ENCODE measurements at regions not wholly inside any gene's neighbourhood (a gene's known extent, or its start where the extent isn't known, plus 50 kb on each side); places are given as distances from the start of the nearest gene placed in this dataset.

- TF ChIP-seq POLR2AphosphoS5 (IDR thresholded peaks at IDR 0.05; ENCODE audit: low read depth, low read length) (no peak), REST (IDR thresholded peaks at IDR 0.05; ENCODE audit: insufficient read depth in 1 of 2, low read depth in 2 of 2, low read length in 2 of 2) (no peak), TAF1 (IDR thresholded peaks at IDR 0.05; ENCODE audit: borderline replicate concordance, insufficient read depth, low read length) (no peak), FOXP2 (optimal IDR thresholded peaks at IDR 0.05; ENCODE audit: borderline replicate concordance, extremely low read depth, extremely low read length, insufficient read depth) (no peak), SIN3A (IDR thresholded peaks at IDR 0.05; ENCODE audit: borderline replicate concordance, insufficient read depth, low read length) (no peak)
These were observed 204.2 kb upstream of the CELF4 start for GRCh38 chr18:37769826-37770225.

- TF ChIP-seq FOXP2 (optimal IDR thresholded peaks at IDR 0.05; ENCODE audit: borderline replicate concordance, extremely low read depth, extremely low read length, insufficient read depth) (no peak), TAF1 (IDR thresholded peaks at IDR 0.05; ENCODE audit: borderline replicate concordance, insufficient read depth, low read length) (no peak), SIN3A (IDR thresholded peaks at IDR 0.05; ENCODE audit: borderline replicate concordance, insufficient read depth, low read length) (no peak), POLR2AphosphoS5 (IDR thresholded peaks at IDR 0.05; ENCODE audit: low read depth, low read length) (no peak), REST (IDR thresholded peaks at IDR 0.05; ENCODE audit: insufficient read depth in 1 of 2, low read depth in 2 of 2, low read length in 2 of 2) (no peak)
These were observed 199.1 kb upstream of the CELF4 start for GRCh38 chr18:37764541-37765288.

GRCh38 chr18:37762076-37762621 is 196.6 kb upstream of the CELF4 start:
- TF ChIP-seq POLR2AphosphoS5 (IDR thresholded peaks at IDR 0.05; ENCODE audit: low read depth, low read length), result no peak
- TF ChIP-seq FOXP2 (optimal IDR thresholded peaks at IDR 0.05; ENCODE audit: borderline replicate concordance, extremely low read depth, extremely low read length, insufficient read depth), result no peak
- TF ChIP-seq SIN3A (IDR thresholded peaks at IDR 0.05; ENCODE audit: borderline replicate concordance, insufficient read depth, low read length), result no peak
- no peak for TF ChIP-seq TAF1 (IDR thresholded peaks at IDR 0.05; ENCODE audit: borderline replicate concordance, insufficient read depth, low read length)
- TF ChIP-seq REST (IDR thresholded peaks at IDR 0.05; ENCODE audit: insufficient read depth in 1 of 2, low read depth in 2 of 2, low read length in 2 of 2), result no peak

GRCh38 chr18:37754141-37754540 is 188.5 kb upstream of the CELF4 start:
- TF ChIP-seq POLR2AphosphoS5 (IDR thresholded peaks at IDR 0.05; ENCODE audit: low read depth, low read length) (no peak), REST (IDR thresholded peaks at IDR 0.05; ENCODE audit: insufficient read depth in 1 of 2, low read depth in 2 of 2, low read length in 2 of 2) (no peak), TAF1 (IDR thresholded peaks at IDR 0.05; ENCODE audit: borderline replicate concordance, insufficient read depth, low read length) (no peak), FOXP2 (optimal IDR thresholded peaks at IDR 0.05; ENCODE audit: borderline replicate concordance, extremely low read depth, extremely low read length, insufficient read depth) (no peak), SIN3A (IDR thresholded peaks at IDR 0.05; ENCODE audit: borderline replicate concordance, insufficient read depth, low read length) (no peak)

Data from PFSK-1 (cell line).